ENCODE measurements at regions not wholly inside any gene's neighbourhood (a gene's known extent, or its start where the extent isn't known, plus 50 kb on each side); places are given as distances from the start of the nearest gene placed in this dataset.

DNA sequence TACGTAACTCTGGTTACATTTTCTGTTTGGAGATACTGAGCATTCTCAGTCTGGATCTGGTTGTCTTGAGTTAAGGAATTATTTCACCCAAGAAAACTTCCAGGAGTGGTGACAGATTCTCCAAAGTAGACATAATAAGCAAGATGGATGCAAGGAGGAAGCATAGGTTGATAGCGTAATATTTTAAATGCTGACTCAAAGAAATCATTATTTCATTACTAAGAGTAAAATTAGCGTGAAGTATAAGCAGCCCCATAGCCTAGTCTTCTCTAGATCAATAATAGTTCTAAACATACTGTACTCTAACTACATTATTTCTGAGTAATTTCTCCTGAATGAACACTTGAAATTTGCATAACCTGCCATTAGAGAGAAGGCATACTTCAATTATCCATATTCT lies 57.5 kb upstream of the MS4A8 start:
- TF ChIP-seq, protein P1, sequence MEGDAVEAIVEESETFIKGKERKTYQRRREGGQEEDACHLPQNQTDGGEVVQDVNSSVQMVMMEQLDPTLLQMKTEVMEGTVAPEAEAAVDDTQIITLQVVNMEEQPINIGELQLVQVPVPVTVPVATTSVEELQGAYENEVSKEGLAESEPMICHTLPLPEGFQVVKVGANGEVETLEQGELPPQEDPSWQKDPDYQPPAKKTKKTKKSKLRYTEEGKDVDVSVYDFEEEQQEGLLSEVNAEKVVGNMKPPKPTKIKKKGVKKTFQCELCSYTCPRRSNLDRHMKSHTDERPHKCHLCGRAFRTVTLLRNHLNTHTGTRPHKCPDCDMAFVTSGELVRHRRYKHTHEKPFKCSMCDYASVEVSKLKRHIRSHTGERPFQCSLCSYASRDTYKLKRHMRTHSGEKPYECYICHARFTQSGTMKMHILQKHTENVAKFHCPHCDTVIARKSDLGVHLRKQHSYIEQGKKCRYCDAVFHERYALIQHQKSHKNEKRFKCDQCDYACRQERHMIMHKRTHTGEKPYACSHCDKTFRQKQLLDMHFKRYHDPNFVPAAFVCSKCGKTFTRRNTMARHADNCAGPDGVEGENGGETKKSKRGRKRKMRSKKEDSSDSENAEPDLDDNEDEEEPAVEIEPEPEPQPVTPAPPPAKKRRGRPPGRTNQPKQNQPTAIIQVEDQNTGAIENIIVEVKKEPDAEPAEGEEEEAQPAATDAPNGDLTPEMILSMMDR (conservative IDR thresholded peaks at IDR 0.05; ENCODE audit: low read depth, low read length) = no peak
- no peak for TF ChIP-seq EZH2 (IDR thresholded peaks at IDR 0.05; ENCODE audit: borderline replicate concordance, low read depth, low read length, poor library complexity, severe bottlenecking)

All from A673 (cell line).